ENCODE measurements at regions not wholly inside any gene's neighbourhood (a gene's known extent, or its start where the extent isn't known, plus 50 kb on each side); places are given as distances from the start of the nearest gene placed in this dataset.

- Mint-ChIP-seq H3K4me3 (no peak overlapping the region), H3K4me1 (no peaks in the 10 kb centered on the region), H3K36me3 (peaks cover 2% of the 10 kb centered on the region), H3K27ac (no peak overlapping the region), H3K27me3 (no peaks in the 10 kb centered on the region), H3K9me3 (peaks cover 0 to 5% (median 0%) of the 10 kb centered on the region in 3 donors)
Measured at GRCh38 chr4:137238456-137239162, 293.7 kb downstream of the PCDH18 start.

- Mint-ChIP-seq H3K4me3 (no peak overlapping the region), H3K36me3 (no peaks in the 10 kb centered on the region), H3K4me1 (no peaks in the 10 kb centered on the region), H3K9me3 (peaks cover 0 to 8% (median 1%) of the 10 kb centered on the region in 3 donors), H3K27ac (no peak overlapping the region), H3K27me3 (no peaks in the 10 kb centered on the region)
Measured at GRCh38 chr4:137226900-137227299, 305.4 kb downstream of the PCDH18 start.

- no peaks in the 10 kb centered on the region for H3K36me3 Mint-ChIP-seq
- H3K27me3 Mint-ChIP-seq = no peaks in the 10 kb centered on the region
- no peak overlapping the region for H3K27ac Mint-ChIP-seq
- H3K4me3 Mint-ChIP-seq = no peak overlapping the region
- H3K9me3 Mint-ChIP-seq = peaks cover 0 to 8% (median 1%) of the 10 kb centered on the region in 3 donors
- no peaks in the 10 kb centered on the region for H3K4me1 Mint-ChIP-seq
Measured at GRCh38 chr4:137226221-137226620, 306.1 kb downstream of the PCDH18 start.

GRCh38 chr4:137213372-137214173 is 318.7 kb downstream of the PCDH18 start:
- no peaks in the 10 kb centered on the region for H3K4me1 Mint-ChIP-seq
- H3K27me3 Mint-ChIP-seq = no peaks in the 10 kb centered on the region
- H3K27ac Mint-ChIP-seq = no peak overlapping the region
- peaks cover 0 to 3% (median 2%) of the 10 kb centered on the region in 3 donors for H3K9me3 Mint-ChIP-seq
- no peaks in the 10 kb centered on the region for H3K36me3 Mint-ChIP-seq
- H3K4me3 Mint-ChIP-seq = no peak overlapping the region

GRCh38 chr4:137212601-137213000 is 319.7 kb downstream of the PCDH18 start:
- no peaks in the 10 kb centered on the region for H3K4me1 Mint-ChIP-seq
- peaks cover 0 to 3% (median 2%) of the 10 kb centered on the region in 3 donors for H3K9me3 Mint-ChIP-seq
- H3K27ac Mint-ChIP-seq = no peak overlapping the region
- no peaks in the 10 kb centered on the region for H3K36me3 Mint-ChIP-seq
- no peak overlapping the region for H3K4me3 Mint-ChIP-seq
- no peaks in the 10 kb centered on the region for H3K27me3 Mint-ChIP-seq

- Mint-ChIP-seq H3K27me3 (no peaks in the 10 kb centered on the region), H3K4me1 (no peaks in the 10 kb centered on the region), H3K4me3 (no peak overlapping the region), H3K27ac (no peak overlapping the region), H3K9me3 (peaks cover 2 to 6% (median 2%) of the 10 kb centered on the region in 3 donors), H3K36me3 (no peaks in the 10 kb centered on the region)
Measured at GRCh38 chr4:137209240-137209639, 323.1 kb downstream of the PCDH18 start.

- peaks cover 2 to 6% (median 3%) of the 10 kb centered on the region in 3 donors for H3K9me3 Mint-ChIP-seq
- no peaks in the 10 kb centered on the region for H3K27me3 Mint-ChIP-seq
- H3K36me3 Mint-ChIP-seq = no peaks in the 10 kb centered on the region
- H3K4me1 Mint-ChIP-seq = no peaks in the 10 kb centered on the region
- no peak overlapping the region for H3K4me3 Mint-ChIP-seq
- no peak overlapping the region for H3K27ac Mint-ChIP-seq
Measured at GRCh38 chr4:137206781-137207180, 325.5 kb downstream of the PCDH18 start.

- Mint-ChIP-seq H3K27me3 (no peaks in the 10 kb centered on the region), H3K36me3 (no peaks in the 10 kb centered on the region), H3K27ac (no peak overlapping the region), H3K9me3 (peaks cover 1 to 3% (median 2%) of the 10 kb centered on the region in 3 donors), H3K4me3 (no peak overlapping the region), H3K4me1 (no peaks in the 10 kb centered on the region)
Measured at GRCh38 chr4:137203601-137204000, 328.7 kb downstream of the PCDH18 start.

- no peak overlapping the region for H3K27ac Mint-ChIP-seq
- no peaks in the 10 kb centered on the region for H3K36me3 Mint-ChIP-seq
Measured at GRCh38 chr4:137200322-137200721, 332.0 kb downstream of the PCDH18 start.

GRCh38 chr4:137198791-137199190 is 333.5 kb downstream of the PCDH18 start:
- Mint-ChIP-seq H3K4me1 (no peaks in the 10 kb centered on the region), H3K27me3 (no peaks in the 10 kb centered on the region), H3K9me3 (peaks cover 0 to 1% (median 0%) of the 10 kb centered on the region in 3 donors)

More at GRCh38 chr4:137200322-137200721, 332.0 kb downstream of the PCDH18 start:
- no peaks in the 10 kb centered on the region for H3K27me3 Mint-ChIP-seq
- no peaks in the 10 kb centered on the region for H3K4me1 Mint-ChIP-seq
- peaks cover under 1 to 3% (median 1%) of the 10 kb centered on the region in 3 donors for H3K9me3 Mint-ChIP-seq
- no peak overlapping the region for H3K4me3 Mint-ChIP-seq

GRCh38 chr4:137194670-137195069 is 337.6 kb downstream of the PCDH18 start:
- H3K4me1 Mint-ChIP-seq = no peaks in the 10 kb centered on the region
- peaks cover 0 to 2% (median 0%) of the 10 kb centered on the region in 3 donors for H3K9me3 Mint-ChIP-seq
- no peaks in the 10 kb centered on the region for H3K27me3 Mint-ChIP-seq
- H3K36me3 Mint-ChIP-seq = no peaks in the 10 kb centered on the region
- no peak overlapping the region for H3K27ac Mint-ChIP-seq
- no peak overlapping the region for H3K4me3 Mint-ChIP-seq

More at GRCh38 chr4:137198791-137199190, 333.5 kb downstream of the PCDH18 start:
- Mint-ChIP-seq H3K36me3 (no peaks in the 10 kb centered on the region), H3K4me3 (no peak overlapping the region), H3K27ac (no peak overlapping the region)

- no peaks in the 10 kb centered on the region for H3K36me3 Mint-ChIP-seq
- H3K27me3 Mint-ChIP-seq = no peaks in the 10 kb centered on the region
- no peak overlapping the region for H3K4me3 Mint-ChIP-seq
- no peak overlapping the region for H3K27ac Mint-ChIP-seq
- peaks cover 0 to 2% (median 0%) of the 10 kb centered on the region in 3 donors for H3K9me3 Mint-ChIP-seq
- H3K4me1 Mint-ChIP-seq = no peaks in the 10 kb centered on the region
Measured at GRCh38 chr4:137193564-137193963, 338.7 kb downstream of the PCDH18 start.

- Mint-ChIP-seq H3K27ac (no peak overlapping the region), H3K4me3 (no peak overlapping the region), H3K4me1 (no peaks in the 10 kb centered on the region), H3K9me3 (peaks cover 0 to 4% (median 2%) of the 10 kb centered on the region in 3 donors), H3K36me3 (no peaks in the 10 kb centered on the region), H3K27me3 (no peaks in the 10 kb centered on the region)
Measured at GRCh38 chr4:137181293-137181899, 350.9 kb downstream of the PCDH18 start.

- no peak overlapping the region for H3K4me3 Mint-ChIP-seq
- no peak overlapping the region for H3K27ac Mint-ChIP-seq
- H3K36me3 Mint-ChIP-seq = no peaks in the 10 kb centered on the region
- H3K27me3 Mint-ChIP-seq = no peaks in the 10 kb centered on the region
- H3K4me1 Mint-ChIP-seq = no peaks in the 10 kb centered on the region
- H3K9me3 Mint-ChIP-seq = peaks cover 0 to 4% (median 2%) of the 10 kb centered on the region in 3 donors
Measured at GRCh38 chr4:137180349-137180748, 351.9 kb downstream of the PCDH18 start.

GRCh38 chr4:137156807-137157206 is 375.5 kb downstream of the PCDH18 start:
- no peaks in the 10 kb centered on the region for H3K36me3 Mint-ChIP-seq
- H3K27me3 Mint-ChIP-seq = no peaks in the 10 kb centered on the region
- H3K9me3 Mint-ChIP-seq = peaks cover 0 to 2% (median 2%) of the 10 kb centered on the region in 3 donors
- no peaks in the 10 kb centered on the region for H3K4me1 Mint-ChIP-seq
- H3K4me3 Mint-ChIP-seq = no peak overlapping the region
- H3K27ac Mint-ChIP-seq = no peak overlapping the region
